ENCODE measurements at regions not wholly inside any gene's neighbourhood (a gene's known extent, or its start where the extent isn't known, plus 50 kb on each side); places are given as distances from the start of the nearest gene placed in this dataset.
"Not testable (repeated sequence)": the region's sequence is repeated elsewhere in the genome, so short reads cannot be mapped to it uniquely, and the experiment has no call there.

- no peak for DNase-seq
Observed at GRCh38 chr18:39302481-39302880, 1736.9 kb upstream of the CELF4 start.

DNA sequence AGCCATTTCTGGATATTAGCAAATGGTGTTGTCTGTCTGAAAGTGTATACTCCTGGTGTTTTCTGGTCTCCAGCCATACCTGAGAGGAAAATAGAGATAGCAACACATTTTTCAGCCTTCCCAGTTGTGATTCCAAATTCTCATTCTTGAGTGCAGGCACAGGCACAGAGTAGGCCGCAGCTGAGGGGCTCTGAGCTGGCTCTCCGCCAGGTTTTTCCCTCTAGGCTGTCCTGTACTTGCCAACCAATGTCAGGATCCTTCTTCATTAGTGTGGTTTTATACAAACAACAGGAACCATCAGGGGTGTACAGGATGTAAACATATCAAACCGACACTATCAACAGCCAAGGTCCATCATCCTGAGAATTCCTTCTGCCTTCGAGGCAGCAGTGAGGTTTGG, 1733.6 kb upstream of the CELF4 start:
- DNase-seq: no peak

DNA sequence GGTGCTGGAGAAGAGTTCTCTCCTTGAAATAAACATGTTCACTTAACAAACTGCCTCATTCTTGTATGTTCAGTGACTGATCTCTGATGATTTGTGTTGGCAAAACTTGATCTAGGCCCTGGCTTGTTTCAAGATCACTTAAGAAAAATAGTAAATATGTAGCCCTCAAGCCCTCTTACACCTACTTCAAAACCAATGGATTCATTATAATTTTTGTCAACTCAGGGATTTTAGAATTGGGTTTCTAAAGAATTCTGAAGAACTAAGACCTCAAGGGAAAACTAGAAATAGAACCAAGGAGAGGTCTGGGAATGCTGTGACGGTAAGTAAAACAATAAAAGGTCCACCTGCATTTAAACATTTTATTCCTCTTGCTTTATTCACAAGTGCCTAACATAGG, 1731.6 kb upstream of the CELF4 start:
- DNase-seq: no peak

- DNase-seq: no peak
Observed at GRCh38 chr18:39296293-39296888, 1730.8 kb upstream of the CELF4 start.

GRCh38 chr18:39276764-39277163, 1711.2 kb upstream of the CELF4 start:
- DNase-seq: no peak

GRCh38 chr18:39274535-39274934, 1708.9 kb upstream of the CELF4 start:
- DNase-seq: peak; percentile 1

GRCh38 chr18:39272230-39272629, 1706.6 kb upstream of the CELF4 start:
- no peak for DNase-seq

GRCh38 chr18:39271654-39272053, 1706.1 kb upstream of the CELF4 start:
- no peak for DNase-seq

DNA sequence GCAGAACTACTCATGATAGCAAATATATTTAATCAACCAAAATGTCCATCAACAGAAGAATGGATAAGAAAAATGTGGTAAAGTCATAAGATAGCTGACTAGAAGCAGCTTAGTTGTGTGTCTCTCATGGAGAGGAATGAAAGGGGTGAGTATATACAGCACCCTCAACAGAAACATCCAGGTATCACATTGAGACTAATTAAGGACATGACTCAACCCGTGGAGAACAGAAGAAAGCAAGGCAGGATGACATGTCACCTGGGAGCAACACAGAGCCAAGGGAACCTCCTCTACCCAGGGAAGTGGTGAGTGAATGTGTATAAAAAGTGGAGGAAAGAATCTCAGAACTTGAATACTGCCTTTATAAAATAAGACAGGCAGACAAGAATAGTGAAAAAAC, 1695.0 kb upstream of the CELF4 start:
- no peak for DNase-seq

DNA sequence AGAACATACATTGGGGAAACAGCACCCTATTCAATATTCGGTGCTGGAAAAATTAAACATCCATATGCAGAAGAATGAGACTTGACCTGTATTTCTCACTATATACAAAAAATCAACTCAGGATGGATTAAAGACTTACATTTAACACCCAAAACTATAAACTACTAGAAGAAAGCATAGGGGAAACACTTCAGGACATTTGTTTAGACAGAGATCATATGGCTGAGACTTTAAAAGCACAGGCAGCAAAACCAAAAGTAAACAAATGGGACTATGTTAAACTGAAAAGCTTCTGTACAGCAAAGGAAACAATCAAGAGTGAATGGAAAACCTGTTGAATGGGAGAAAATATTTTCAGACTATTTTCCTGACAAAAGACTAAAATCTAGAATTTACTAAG, 1694.1 kb upstream of the CELF4 start:
- no peak for DNase-seq

DNA sequence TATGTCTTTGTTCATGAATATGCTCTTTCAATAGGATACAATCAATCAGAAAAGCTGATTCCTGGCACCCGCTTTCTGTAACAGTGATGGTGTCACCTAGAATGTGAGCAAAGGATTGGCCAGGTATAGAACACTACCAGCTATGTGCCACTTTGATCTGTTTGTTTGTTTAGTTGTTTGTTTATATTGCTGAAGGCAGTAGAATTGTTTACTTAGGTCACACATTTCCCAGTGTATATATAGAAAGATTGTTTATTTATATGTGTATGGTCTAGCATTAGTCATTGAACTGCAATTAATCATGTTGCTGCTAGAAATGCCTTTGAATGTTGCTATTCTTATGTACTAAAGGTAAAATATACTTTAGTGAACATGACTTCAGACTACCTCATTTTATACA, 1678.6 kb upstream of the CELF4 start:
- no peak for DNase-seq

DNA sequence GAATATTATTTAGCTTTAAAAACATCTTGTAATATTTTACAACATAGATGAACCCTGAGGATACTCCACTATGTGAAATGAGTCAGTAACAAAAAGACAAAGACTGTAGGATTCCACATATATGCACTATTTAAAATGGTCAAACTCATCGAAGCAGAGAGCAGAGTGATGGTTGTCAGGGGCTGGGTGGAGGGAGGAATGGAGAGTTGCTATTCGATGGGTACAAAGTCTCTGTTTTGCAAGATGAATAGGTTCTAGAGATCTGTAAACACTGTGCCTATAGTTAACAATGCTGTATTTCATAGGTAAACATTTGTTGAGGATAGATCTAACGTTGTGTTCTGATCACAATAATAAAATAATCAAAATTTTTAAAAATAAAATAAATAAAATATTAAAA, 1675.9 kb upstream of the CELF4 start:
- no peak for DNase-seq

GRCh38 chr18:39238981-39239660, 1673.5 kb upstream of the CELF4 start:
- DNase-seq: no peak

- DNase-seq: no peak
Observed at GRCh38 chr18:39235118-39235719, 1669.6 kb upstream of the CELF4 start.

DNA sequence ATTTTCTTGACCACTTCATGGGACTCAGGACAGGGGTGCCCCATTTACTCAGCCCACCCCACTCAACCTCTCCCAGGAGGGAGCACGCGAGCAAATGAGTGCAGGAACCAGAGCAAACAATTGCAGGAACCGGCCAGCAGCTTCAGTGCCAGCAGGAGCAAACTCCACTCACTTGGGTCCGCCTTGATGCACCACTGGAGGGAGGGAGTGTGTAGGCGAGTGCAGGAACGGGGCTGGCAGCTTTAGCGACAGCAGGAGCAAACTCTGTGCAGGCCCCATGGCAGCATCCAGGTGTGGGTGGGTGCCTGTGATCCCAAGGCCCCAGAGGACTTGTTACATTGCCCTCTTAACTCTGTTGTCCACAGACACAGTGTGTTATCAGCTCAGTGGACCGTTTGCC, 1667.3 kb upstream of the CELF4 start:
- DNase-seq: no peak

- no peak for DNase-seq
Observed at GRCh38 chr18:39232490-39232889, 1666.9 kb upstream of the CELF4 start.

GRCh38 chr18:39230086-39230803, 1664.6 kb upstream of the CELF4 start:
- no peak for DNase-seq

DNA sequence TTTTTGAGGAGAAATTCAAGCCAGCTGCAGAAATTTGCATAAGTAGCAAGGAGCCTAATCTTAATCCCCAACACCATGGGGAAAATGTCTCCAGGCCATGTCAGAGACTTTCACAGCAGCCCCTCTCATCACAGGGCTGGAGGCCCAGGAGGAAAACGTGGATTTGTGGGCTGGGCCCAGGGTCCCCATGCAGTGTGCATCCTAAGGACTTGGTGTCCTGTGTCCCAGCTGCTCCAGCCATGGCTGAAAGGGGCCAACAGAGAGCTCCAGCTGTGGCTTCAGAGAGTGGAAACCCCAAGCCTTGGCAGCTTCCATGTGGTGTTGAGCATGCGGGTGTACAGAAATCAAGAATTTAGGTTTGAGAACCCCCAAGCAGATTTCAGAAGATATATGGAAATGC, 1662.2 kb upstream of the CELF4 start:
- DNase-seq: not testable (repeated sequence)

DNA sequence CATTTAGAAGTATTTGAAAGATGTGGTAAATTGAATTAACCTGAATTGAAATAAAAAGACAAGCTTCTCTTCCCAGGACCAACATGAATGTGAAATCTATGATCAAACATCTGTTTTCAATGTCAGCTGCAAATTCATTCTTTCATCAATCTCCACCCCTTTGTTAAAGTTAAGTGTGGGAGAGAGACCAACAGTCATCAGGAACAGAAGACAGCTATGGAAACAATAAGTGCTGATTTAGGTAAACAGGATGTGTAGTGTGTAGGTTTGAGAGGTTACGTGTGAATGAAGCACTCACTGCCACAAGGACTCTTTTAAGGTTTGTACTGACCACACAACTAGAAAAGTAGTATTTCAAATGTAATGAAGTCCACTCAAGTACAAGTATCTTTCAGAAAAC, 1659.8 kb upstream of the CELF4 start:
- no peak for DNase-seq

- no peak for DNase-seq
Observed at GRCh38 chr18:39223283-39223682, 1657.7 kb upstream of the CELF4 start.

- no peak for DNase-seq
Observed at GRCh38 chr18:39215920-39216319, 1650.3 kb upstream of the CELF4 start.

DNA sequence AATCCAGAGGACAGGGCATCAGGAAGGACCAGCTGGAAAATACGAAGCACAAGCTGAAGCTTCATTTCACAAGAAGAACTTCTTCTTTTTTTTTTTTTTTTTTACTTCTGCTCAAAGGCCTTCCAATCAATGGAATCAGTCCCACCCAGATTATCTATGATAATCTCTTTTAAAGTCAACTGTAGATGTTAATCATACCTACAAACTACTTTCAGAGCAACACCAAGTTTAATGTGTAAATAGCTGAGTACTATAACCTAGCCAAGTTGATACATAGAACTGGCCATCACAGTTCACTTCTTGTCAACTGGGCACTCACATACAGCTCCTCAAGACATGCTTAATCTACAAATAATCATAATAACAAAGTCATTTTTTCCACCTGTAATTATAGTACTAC, 1645.9 kb upstream of the CELF4 start:
- DNase-seq: no peak

DNA sequence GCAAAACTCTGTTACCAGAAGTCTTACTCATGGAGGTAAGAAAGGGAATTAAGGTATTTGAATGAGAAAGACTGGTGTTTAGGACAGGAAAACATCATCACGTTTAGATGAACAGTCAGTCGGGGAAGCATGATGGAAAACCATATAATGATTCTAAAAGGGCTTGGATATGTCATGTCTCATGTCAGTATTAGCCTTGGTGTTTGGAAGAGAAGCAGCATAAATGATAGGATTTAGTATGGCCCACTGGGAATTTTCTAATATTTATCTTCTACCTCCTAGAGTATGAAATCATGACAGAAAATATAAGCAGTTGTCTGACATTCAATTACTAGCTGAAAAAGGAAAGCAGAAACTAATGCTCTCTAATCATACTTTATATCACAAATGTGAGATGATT, 1643.6 kb upstream of the CELF4 start:
- no peak for DNase-seq

GRCh38 chr18:39208729-39209128, 1643.1 kb upstream of the CELF4 start:
- no peak for DNase-seq
